GM18505 (cell line): ENCODE measurements at regions not wholly inside any gene's neighbourhood (a gene's known extent, or its start where the extent isn't known, plus 50 kb on each side); places are given as distances from the start of the nearest gene placed in this dataset.
"Not testable (repeated sequence)": the region's sequence is repeated elsewhere in the genome, so short reads cannot be mapped to it uniquely, and the experiment has no call there.

ENCODE experiments used
- ATAC-seq: cut with Tn5 transposase; IDR thresholded peaks from one replicate; pipeline ENCODE4 v1.9.1; 2021; ENCODE audit not compliant: unreplicated experiment
- POLR2A ChIP-seq: IDR thresholded peaks from 4 replicates; pipeline ENCODE4 v1.6.1; 2011; ENCODE audit warnings: borderline replicate concordance; ENCODE audit not compliant: insufficient read depth, insufficient read length; ENCODE audit errors: extremely low read depth

DNA sequence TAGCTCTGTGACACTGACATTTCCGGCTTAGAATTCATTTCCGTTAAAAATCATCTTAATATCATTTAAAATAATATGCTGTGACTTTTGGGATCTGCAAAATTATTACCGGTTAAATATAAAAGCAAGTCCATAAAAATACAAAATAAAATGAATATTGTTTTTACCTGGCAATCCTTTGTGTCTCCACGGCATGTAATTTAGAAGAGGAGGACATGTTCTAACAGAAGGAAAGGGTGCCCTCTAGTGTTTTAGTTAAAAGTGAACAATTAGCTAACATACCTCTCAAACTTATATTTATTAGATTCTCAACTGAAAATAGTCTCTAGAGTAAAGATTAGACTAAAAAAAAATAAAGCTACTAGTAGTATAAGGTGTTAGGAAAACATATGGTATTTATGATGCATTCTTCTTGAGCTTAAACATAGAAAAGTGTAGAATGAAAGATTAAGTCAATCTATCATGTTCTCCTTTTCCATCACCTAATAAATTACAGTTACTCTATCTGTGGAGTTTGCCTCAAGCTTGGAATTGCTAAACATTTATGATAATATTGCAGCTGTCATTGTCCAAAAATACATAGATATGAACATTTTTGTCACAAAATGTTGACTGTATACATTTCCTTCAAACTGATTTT, 676.7 kb upstream of the SPRY2 start:
- no peak for TF ChIP-seq POLR2A
- no peak for ATAC-seq

DNA sequence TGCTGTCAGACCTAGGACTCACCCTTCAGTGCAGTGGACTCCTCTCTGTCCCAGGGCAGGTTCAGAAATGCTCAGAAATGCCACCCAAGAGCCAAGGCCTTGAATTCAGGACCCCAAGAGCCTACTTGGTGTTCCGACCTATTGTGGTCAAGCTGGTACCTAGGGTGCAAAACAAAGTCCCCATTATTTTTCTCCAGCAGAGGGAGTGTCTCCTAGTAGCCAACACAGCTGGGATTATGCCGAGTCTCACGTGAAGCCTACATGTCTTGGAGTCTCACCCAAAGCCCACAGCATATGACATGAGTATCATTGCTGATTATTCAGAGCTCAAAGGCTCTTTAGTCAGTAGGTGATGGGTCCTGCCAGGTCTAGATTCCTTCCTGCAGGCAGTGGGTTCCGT, 671.1 kb upstream of the SPRY2 start:
- ATAC-seq: no peak
- TF ChIP-seq POLR2A: no peak

DNA sequence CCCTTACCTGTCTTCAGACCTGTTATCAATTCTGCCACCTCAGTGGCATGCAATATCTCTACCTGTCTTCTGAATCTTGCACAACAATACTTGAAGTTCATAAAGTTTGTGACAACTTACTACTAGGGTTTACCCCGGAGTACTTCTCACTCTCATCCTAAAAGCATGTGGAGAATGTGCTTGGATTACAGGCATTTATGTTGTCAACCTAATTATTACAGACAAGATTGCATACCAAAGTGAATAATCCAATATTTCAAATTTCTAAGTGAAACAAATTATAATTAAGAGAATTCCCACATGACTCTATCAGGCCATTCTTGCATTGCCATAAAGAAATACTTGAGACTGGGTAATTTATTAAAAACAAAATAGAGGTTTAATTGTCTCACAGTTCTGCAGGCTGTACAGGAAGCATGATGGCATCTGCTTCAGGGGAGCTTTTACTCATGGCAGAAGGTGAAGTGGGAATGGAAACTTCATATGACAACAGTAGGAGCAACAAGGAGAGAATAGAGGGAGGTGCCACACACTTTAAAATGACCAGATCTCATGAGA, 661.0 kb upstream of the SPRY2 start:
- TF ChIP-seq POLR2A: no peak

GRCh38 chr13:80998603-80999002, 657.7 kb upstream of the SPRY2 start:
- not testable (repeated sequence) for ATAC-seq

More for the DNA sequence above, 661.0 kb upstream of the SPRY2 start:
- ATAC-seq: no peak

GRCh38 chr13:80989747-80990146, 648.8 kb upstream of the SPRY2 start:
- no peak for TF ChIP-seq POLR2A
- ATAC-seq: no peak

DNA sequence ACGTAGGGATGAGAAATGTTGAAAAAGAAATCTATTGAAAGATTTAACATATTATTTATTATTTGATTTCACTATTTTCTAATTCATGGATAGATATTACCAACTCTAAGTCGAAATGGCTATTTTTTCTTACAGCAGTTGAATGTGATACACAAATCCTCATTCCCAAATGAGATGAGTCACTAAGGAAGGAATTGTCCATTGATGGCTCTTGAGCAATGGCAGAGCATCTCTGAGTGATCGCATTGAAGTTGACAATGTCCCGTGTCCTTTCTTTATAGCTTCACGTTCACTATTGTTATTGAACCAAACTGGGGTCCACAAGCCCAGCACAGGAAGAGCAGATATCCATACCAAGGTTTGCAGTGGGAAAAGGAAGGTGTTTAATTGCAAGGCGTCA, 648.3 kb upstream of the SPRY2 start:
- no peak for TF ChIP-seq POLR2A
- no peak for ATAC-seq

DNA sequence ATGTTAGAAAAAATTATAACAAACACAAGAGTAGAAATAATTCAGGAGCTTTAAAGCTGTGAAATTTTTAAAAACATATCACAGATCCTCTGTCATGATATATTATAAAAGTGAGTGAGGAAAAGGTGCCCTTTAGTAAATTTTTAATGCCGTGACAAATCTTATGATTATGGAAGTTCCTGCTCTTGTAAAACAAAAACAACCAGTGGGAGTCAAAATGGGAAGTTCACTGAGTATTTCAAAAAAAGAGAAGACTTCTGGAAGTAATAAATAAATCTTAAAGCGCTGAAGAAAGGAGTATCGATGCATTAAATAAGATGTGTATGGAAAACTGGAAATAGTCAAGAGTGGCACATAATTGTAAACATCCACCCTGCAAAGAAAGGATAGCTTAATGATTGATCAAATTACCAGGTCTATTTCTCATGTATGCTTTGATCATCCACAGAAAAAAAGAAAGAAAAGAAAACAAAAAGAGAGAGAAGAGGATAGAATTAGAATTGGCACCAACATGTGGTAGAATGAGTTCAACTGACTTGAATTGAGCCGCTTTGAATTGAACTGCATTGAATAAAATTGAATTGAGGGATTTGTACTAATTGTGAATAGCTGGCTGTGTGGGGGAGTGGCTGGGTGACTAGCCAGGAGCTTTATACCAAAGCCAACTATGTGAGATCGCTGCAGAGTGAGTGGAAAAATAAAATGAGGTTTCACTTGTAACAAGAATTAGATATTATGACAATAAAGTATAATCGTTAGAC, 647.6 kb upstream of the SPRY2 start:
- no peak for ATAC-seq

DNA sequence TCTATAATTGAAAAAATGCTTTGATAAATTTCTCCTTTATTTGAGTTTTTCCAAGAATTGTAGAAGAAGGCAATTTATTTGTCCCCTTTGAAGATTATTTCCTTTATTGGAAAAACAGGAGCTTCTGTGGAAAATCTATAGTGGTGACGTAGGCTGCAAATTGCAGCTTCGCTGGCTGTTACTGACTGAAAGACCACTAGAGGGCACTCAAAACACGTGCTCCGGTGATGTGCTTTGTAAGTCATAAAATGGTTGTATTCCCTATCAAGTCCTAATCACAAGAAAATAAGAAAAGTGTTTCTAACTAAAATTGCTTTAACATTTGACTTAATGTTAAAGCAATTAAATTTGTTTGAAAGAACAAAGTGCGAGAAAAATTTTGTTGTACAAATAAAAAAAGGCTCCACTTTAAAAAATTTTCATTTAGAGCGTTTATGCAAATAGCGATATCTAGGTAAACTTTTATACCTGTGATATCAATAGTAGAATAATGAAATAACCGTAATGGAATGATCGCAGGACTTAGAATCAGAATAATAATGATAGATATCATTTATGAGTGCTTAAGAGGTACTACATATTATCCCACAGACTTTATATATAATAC, 638.2 kb upstream of the SPRY2 start:
- peak; percentile 97 for ATAC-seq
- TF ChIP-seq POLR2A: no peak

More for the DNA sequence above, 647.6 kb upstream of the SPRY2 start:
- TF ChIP-seq POLR2A: no peak

DNA sequence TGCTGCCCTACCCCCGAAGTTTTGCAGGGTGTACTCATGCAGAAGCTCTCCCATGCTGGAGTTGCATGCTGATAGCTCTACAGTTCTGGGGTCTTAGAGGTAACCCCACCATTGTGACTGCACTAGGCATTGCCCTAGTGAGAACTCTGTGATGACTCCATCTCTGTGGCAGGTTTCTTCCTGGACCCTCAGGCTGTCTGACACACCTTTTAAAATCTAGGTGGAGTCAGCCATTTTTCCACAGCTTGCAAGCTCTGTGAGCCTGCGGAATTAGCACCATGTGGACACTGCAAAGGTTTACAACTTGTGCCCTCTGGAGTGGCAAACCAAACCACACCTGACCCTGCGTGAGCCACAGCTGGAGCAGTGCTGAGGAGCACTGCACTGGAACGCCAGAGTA, 636.2 kb upstream of the SPRY2 start:
- ATAC-seq: no peak
- no peak for TF ChIP-seq POLR2A

- no peak for TF ChIP-seq POLR2A
- ATAC-seq: no peak
Observed at GRCh38 chr13:80975903-80976302, 635.0 kb upstream of the SPRY2 start.

GRCh38 chr13:80973721-80974120, 632.8 kb upstream of the SPRY2 start:
- TF ChIP-seq POLR2A: no peak
- ATAC-seq: no peak

DNA sequence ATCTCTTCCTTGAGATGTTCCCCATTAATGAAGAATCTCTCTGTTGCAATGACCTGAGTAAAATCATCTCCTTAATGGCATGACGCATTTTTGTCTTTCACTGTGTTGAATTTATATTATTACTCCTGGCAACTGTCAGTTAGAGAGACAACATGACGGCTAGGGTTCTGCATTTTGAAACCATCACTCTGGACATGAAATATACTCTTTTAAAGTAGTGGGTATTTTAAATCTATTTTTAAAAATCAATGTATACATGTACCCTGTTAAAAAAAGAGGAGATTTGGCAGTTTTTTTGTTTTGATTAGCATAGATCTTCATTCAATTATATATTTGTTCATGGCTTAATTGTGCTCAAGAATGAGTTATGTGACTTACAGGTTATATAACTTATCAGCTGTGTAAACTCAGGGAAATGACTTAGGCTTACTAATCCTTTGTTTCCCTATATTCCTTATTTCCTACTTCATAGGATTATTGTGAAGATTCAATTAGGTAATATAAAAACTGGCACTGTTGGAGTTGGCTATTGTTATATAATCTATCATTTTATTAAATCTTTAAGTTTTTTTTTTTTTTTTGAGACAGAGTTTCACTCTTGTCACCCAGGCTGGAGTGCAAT, 632.0 kb upstream of the SPRY2 start:
- TF ChIP-seq POLR2A: no peak
- no peak for ATAC-seq

DNA sequence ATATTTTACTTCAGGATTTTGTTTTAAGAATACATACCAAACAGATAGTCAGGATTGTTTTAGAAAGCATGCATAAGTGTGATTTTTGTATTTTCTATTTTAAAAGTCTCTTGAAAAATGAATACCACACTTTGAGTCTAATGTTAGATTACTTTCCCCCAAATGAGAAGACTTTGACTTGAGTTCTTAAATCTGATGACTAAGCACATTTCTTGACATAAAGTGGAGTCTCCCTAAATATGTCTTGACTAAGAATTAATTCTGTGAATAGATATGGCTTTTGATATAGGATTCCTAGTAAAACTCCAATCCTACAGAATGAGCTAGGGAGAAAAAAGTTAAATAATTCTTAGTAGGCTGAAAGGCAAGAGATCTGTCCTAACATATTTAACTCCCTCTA, 624.2 kb upstream of the SPRY2 start:
- ATAC-seq: no peak
- TF ChIP-seq POLR2A: no peak
